Astrocyte of the hippocampus (primary cell): ENCODE measurements at regions not wholly inside any gene's neighbourhood (a gene's known extent, or its start where the extent isn't known, plus 50 kb on each side); places are given as distances from the start of the nearest gene placed in this dataset.

ENCODE experiments used
- DNase-seq: peaks from one replicate; pipeline ENCODE4 v3.0.0; 2011; ENCODE audit warnings: low read depth, low spot score

- no peak for DNase-seq
Measured at GRCh38 chr3:22885574-22886341, 317.4 kb upstream of the UBE2E2 start.

- peak; percentile 9 for DNase-seq
Measured at GRCh38 chr3:22886439-22887068, 316.6 kb upstream of the UBE2E2 start.

- peak; percentile 45 for DNase-seq
Measured at GRCh38 chr3:22887664-22888291, 315.3 kb upstream of the UBE2E2 start.

DNA sequence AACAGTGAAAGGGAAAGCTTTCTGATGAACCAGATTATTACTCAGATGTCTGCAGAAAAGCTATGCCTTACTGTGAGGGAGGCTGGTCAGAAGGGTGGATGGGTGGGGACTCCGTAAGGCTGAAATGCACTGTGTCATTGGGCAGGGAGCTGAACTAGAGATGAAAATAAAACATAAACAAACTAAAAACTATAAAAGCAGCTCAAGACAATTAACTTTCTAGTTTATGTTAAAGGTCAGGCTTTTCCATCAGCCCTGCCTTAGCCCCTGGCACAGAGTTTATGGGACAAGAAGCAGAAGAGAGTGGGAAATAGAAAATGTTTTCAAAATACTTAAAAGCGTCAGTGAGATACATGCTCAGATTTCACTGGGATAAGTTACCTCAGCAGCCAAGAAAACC lies 310.0 kb upstream of the UBE2E2 start:
- no peak for DNase-seq

- DNase-seq = no peak
Measured at GRCh38 chr3:22893644-22894325, 309.3 kb upstream of the UBE2E2 start.

GRCh38 chr3:22894865-22895264 lies 308.3 kb upstream of the UBE2E2 start:
- DNase-seq = no peak

- no peak for DNase-seq
Measured at GRCh38 chr3:22895671-22896070, 307.5 kb upstream of the UBE2E2 start.

DNA sequence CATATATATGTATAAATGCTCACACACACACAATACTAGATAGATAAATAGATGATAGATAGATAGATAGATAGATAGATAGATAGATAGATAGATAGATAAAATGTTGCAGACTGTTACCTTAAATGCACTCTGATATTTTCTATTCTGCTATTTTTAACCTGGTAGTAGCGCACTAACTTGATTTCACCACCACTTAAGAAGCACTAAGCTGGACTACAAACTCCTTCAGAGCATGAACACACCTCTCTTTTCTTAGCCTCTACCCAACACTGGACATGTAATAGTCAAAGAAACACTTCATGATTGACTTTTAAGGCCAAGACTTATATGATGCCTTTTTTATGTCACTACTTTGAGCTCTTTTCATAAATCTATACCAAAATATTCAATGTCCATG lies 304.6 kb upstream of the UBE2E2 start:
- no peak for DNase-seq

- no peak for DNase-seq
Measured at GRCh38 chr3:22899441-22899840, 303.7 kb upstream of the UBE2E2 start.

DNA sequence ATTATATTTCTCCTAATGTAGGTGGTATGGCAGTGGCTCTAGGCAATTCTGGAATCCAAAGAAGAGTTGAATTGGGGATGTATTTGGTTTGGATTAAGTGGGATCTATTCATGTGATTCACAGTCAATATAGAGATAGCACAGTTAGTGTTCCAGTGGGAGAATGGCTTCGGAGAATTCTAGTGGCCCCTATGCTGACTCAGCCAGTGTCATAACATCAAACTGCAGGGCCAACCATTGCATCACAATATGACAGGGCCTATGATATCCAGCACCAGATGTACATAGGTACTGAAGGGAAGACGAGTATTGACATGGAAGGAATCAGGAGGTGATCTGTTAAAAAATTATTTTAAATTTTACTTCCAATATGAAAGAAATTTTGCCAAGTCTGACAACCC lies 302.8 kb upstream of the UBE2E2 start:
- no peak for DNase-seq

DNA sequence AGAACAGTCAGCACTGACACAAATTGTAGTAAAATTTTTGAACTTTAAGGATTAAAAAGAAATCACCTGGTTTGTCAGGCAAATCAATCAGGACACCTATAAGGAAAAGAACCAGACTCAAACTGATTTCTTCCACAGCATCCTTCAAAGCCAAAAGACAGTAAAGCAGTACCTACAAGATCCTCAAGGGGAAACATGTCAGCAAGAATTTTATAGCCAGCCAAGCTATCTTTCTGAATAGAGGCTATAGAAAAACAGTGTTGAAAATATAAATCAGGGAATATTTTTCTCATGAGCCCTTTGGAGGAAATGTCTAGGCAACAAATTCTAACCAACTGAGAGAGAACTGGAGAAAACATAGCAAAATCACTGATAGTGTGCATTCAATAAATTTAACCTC lies 301.4 kb upstream of the UBE2E2 start:
- DNase-seq = no peak

GRCh38 chr3:22907161-22907780 lies 295.9 kb upstream of the UBE2E2 start:
- no peak for DNase-seq

DNA sequence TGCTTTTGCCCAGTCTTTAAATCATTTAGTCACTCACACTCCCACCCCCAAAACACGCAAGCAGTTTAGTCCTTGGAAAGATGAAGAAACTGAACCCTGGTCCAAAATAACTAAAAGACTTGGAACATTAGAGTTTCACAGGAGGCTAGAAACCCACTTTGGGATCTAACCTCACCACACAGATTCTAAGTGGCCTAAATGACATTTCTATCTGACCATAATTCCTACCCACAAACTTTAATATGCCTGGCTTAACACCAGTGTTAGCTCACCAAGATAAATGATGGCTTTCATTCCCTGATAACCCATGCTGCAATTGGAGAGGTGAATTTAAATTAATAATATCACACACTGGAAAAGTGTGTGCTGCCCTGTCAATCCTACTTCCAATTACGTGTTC lies 295.3 kb upstream of the UBE2E2 start:
- DNase-seq = peak; percentile 56

GRCh38 chr3:22908989-22909507 lies 294.1 kb upstream of the UBE2E2 start:
- no peak for DNase-seq

- no peak for DNase-seq
Measured at GRCh38 chr3:22916933-22917332, 286.2 kb upstream of the UBE2E2 start.

- no peak for DNase-seq
Measured at GRCh38 chr3:22920006-22920405, 283.1 kb upstream of the UBE2E2 start.

DNA sequence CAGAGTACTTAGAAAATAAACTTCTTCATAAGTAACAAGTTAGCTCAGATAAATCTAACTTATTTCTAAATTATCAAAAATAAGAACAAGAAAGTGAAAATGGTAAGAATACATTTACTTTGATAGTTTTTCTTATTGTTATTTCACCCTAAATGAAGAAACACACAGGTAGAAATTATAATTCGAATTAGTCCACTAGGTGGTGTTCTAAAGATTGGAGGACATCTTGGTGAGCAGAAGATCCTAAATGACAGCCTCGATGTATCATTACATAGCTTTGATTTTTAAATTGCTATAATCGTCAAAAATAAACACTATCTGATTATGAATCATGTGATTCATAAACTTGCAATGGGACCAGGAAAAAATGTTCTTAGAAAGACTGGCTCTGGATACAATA lies 280.8 kb upstream of the UBE2E2 start:
- DNase-seq = no peak

- no peak for DNase-seq
Measured at GRCh38 chr3:22923711-22924110, 279.4 kb upstream of the UBE2E2 start.

- DNase-seq = peak; percentile 63
Measured at GRCh38 chr3:22928216-22929110, 274.7 kb upstream of the UBE2E2 start.

DNA sequence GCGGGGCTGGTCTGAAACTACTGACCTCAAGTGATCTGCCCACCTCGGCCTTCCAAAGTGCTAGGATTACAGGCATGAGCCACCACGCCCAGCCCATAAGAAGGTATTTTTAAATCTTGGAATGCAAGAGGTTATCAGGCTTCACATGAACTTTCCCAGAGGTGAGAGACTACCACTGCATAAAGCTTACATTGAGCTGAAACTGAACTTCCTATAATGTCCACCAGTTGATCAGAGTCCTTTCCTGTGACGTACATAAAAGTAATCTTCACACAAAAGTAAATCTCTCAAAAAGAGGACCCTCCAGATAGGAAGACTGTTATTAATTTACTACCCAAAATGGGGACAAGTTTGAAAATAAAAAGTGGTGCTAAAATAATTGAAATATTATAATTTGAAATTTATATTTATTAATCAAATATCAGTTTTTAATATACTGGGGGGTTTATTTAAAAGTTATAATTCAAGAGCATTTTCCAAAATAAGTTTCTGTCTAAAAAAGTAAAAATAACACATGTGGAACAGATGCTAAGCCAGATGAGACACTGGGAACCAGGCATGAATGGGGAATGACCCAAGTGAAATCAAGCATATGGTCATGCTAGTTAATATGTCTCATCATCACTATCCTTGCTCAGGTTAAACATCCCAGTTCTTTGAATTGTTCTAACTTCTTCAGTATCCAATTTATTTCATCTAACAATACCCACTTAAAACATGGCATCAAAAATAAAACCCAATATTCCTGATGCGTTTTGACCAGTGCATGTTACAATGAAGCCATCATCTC lies 269.9 kb upstream of the UBE2E2 start:
- no peak for DNase-seq
